H1 (cell line): ENCODE measurements at regions not wholly inside any gene's neighbourhood (a gene's known extent, or its start where the extent isn't known, plus 50 kb on each side); places are given as distances from the start of the nearest gene placed in this dataset.

Experiments used
- CTCF ChIA-PET: fragments of 300-600 bp; sonication (Branson Sonifier 250); formaldehyde crosslinking; loops from one replicate; lab custom pipeline; 2021; ENCODE audit not compliant: partially characterized antibody; lab: Charles Lee
- POLR2A ChIA-PET: fragments of 300-600 bp; sonication (Branson Sonifier 250); formaldehyde crosslinking; loops from one replicate; lab custom pipeline; 2021; ENCODE audit warnings: inconsistent platforms; ENCODE audit not compliant: partially characterized antibody; lab: Charles Lee
- DNase-seq, 2 experiments: peaks; one replicate each; pipeline versions ENCODE4 v3.0.0 to v3.0.0-alpha.2; 2010 to 2022; ENCODE audit warnings: low spot score in 2 of 2, low read depth in 1 of 2, mixed read lengths in 1 of 2
- FAIRE-seq: peaks from 2 replicates; lab custom pipeline; 2011; peaks lifted over from hg19 to GRCh38; lab: Jason Lieb, UNC
- H2AFZ ChIP-seq: 2 replicates; pipeline ENCODE4 v1.8.1; 2012; ENCODE audit warnings: low read length, inconsistent platforms
- H2AK5ac ChIP-seq: 2 replicates; pipeline ENCODE4 v1.6.1; 2013; ENCODE audit warnings: low read depth, low read length
- H2BK120ac ChIP-seq: replicated peaks from 2 replicates; pipeline ENCODE3; 2013; ENCODE audit warnings: low read depth, low read length, inconsistent platforms
- H2BK12ac ChIP-seq: 2 replicates; pipeline ENCODE4 v1.6.1; 2013; ENCODE audit warnings: low read depth, low read length
- H2BK15ac ChIP-seq: 2 replicates; pipeline ENCODE4 v1.6.1; 2013; ENCODE audit warnings: low read length
- H2BK20ac ChIP-seq: 2 replicates; pipeline ENCODE4 v1.6.1; 2013; ENCODE audit warnings: low read length
- H2BK5ac ChIP-seq: 2 replicates; pipeline ENCODE4 v1.6.1; 2013; ENCODE audit warnings: low read depth, low read length
- H3K14ac ChIP-seq: 2 replicates; pipeline ENCODE4 v1.6.1; 2013; ENCODE audit warnings: inconsistent platforms; ENCODE audit not compliant: insufficient read length
- H3K18ac ChIP-seq: 2 replicates; pipeline ENCODE4 v1.6.1; 2013; ENCODE audit warnings: low read length; ENCODE audit errors: extremely low read depth
- H3K23ac ChIP-seq: 2 replicates; pipeline ENCODE4 v1.6.1; 2013; ENCODE audit warnings: inconsistent platforms; ENCODE audit not compliant: insufficient read length
- H3K23me2 ChIP-seq: 2 replicates; pipeline ENCODE4 v1.6.1; 2013; ENCODE audit warnings: low read depth, low read length
- H3K27ac ChIP-seq: 2 replicates; pipeline ENCODE4 v1.6.1; 2011; ENCODE audit warnings: low read depth, low read length, inconsistent platforms
- H3K27me3 ChIP-seq, 4 experiments: replicated peaks in 1 of 4; 1 replicate in 1 of 4; 2 replicates in 3 of 4; pipeline versions ENCODE4 v1.6.1 to v1.8.1; 2011 to 2013; ENCODE audit warnings: low read length in 3 of 4, mild to moderate bottlenecking in 3 of 4, inconsistent platforms in 2 of 4, mixed read lengths in 2 of 4, moderate library complexity in 1 of 4; ENCODE audit not compliant: control insufficient read depth in 3 of 4, insufficient read depth in 3 of 4; ENCODE audit errors: extremely low read depth in 1 of 4
- H3K36me3 ChIP-seq, 4 experiments: 2 replicates each; pipeline versions ENCODE4 v1.6.1 to v1.8.1; 2011 to 2013; ENCODE audit warnings: mild to moderate bottlenecking in 4 of 4, low read length in 3 of 4, moderate library complexity in 2 of 4, control low read depth in 1 of 4, inconsistent platforms in 1 of 4; ENCODE audit not compliant: insufficient read depth in 4 of 4, control insufficient read depth in 2 of 4
- H3K4ac ChIP-seq: replicated peaks from 2 replicates; pipeline ENCODE3; 2013; ENCODE audit warnings: low read length, low read depth, mixed read lengths, inconsistent platforms; ENCODE audit not compliant: insufficient read length
- H3K4me1 ChIP-seq, 4 experiments: replicated peaks in 1 of 4; 1 replicate in 1 of 4; 2 replicates in 3 of 4; pipeline versions ENCODE4 v1.6.1 to v1.8.1; 2011 to 2013; ENCODE audit warnings: low read length in 3 of 4, inconsistent platforms in 2 of 4, mixed read lengths in 1 of 4; ENCODE audit not compliant: insufficient read depth in 4 of 4, control insufficient read depth in 3 of 4
- H3K4me2 ChIP-seq, 2 experiments: 2 replicates each; pipeline versions ENCODE4 v1.6.1 to v1.8.1; 2011 to 2013; ENCODE audit warnings: low read depth in 2 of 2, low read length in 2 of 2, control low read depth in 1 of 2, inconsistent platforms in 1 of 2, mild to moderate bottlenecking in 1 of 2; ENCODE audit not compliant: insufficient read depth in 1 of 2
- H3K4me3 ChIP-seq, 4 experiments: fragments of 200-600, 300-600 bp in 1 of 4; sonication (generic), shearing (Covaris generic), sonication (Bioruptor Twin) in 1 of 4; 2 replicates each; pipeline versions ENCODE4 v1.5.1 to v1.8.1; 2011 to 2016; ENCODE audit warnings: low read length in 4 of 4, low read depth in 3 of 4, control low read depth in 2 of 4, inconsistent platforms in 2 of 4, mild to moderate bottlenecking in 2 of 4, mixed read lengths in 1 of 4, moderate library complexity in 1 of 4; ENCODE audit not compliant: insufficient read depth in 2 of 4; ENCODE audit errors: extremely low read depth in 1 of 4
- H3K56ac ChIP-seq: replicated peaks from 2 replicates; pipeline ENCODE3; 2013; ENCODE audit warnings: low read depth, mild to moderate bottlenecking, mixed read lengths, low read length, inconsistent platforms; ENCODE audit not compliant: insufficient read length
- H3K79me1 ChIP-seq: 2 replicates; pipeline ENCODE4 v1.6.1; 2013; ENCODE audit warnings: low read depth, low read length, control low read depth
- H3K79me2 ChIP-seq, 2 experiments: 2 replicates each; pipeline versions ENCODE4 v1.6.1 to v1.8.1; 2012 to 2013; ENCODE audit warnings: low read length in 2 of 2, mild to moderate bottlenecking in 2 of 2, inconsistent platforms in 1 of 2; ENCODE audit not compliant: insufficient read depth in 2 of 2, control insufficient read depth in 1 of 2
- H3K9ac ChIP-seq, 4 experiments: replicated peaks in 1 of 4; 1 replicate in 1 of 4; 2 replicates in 3 of 4; pipeline versions ENCODE4 v1.6.1 to v1.8.1; 2011 to 2013; ENCODE audit warnings: low read depth in 3 of 4, low read length in 3 of 4, control low read depth in 2 of 4, mild to moderate bottlenecking in 2 of 4, moderate library complexity in 2 of 4, inconsistent platforms in 1 of 4; ENCODE audit errors: extremely low read depth in 1 of 4
- H3K9me3 ChIP-seq, 2 experiments: 2 replicates each; pipeline versions ENCODE4 v1.6.1 to v1.8.1; 2012 to 2013; ENCODE audit warnings: mild to moderate bottlenecking in 2 of 2, moderate library complexity in 2 of 2, control low read depth in 1 of 2, inconsistent platforms in 1 of 2, low read depth in 1 of 2, low read length in 1 of 2, mixed read lengths in 1 of 2; ENCODE audit not compliant: insufficient read depth in 2 of 2
- H4K20me1 ChIP-seq, 2 experiments: replicated peaks in 1 of 2; 2 replicates each; pipeline versions ENCODE3 to v1.8.1; 2011 to 2013; ENCODE audit warnings: inconsistent platforms in 2 of 2, low read length in 2 of 2, mild to moderate bottlenecking in 1 of 2; ENCODE audit not compliant: insufficient read depth in 2 of 2, control insufficient read depth in 1 of 2
- H4K5ac ChIP-seq: 2 replicates; pipeline ENCODE4 v1.6.1; 2013; ENCODE audit warnings: low read length, low read depth, mixed read lengths, inconsistent platforms; ENCODE audit not compliant: insufficient read length
- H4K8ac ChIP-seq: 2 replicates; pipeline ENCODE4 v1.8.0; 2013; ENCODE audit warnings: mild to moderate bottlenecking, moderate library complexity, low read length, inconsistent platforms; ENCODE audit not compliant: insufficient read depth; ENCODE audit errors: extremely low read depth
- H4K91ac ChIP-seq: replicated peaks from 2 replicates; pipeline ENCODE3; 2013; ENCODE audit warnings: low read length, mixed read lengths, inconsistent platforms; ENCODE audit not compliant: insufficient read length
- CREB1 ChIP-seq: IDR thresholded peaks from 2 replicates; pipeline ENCODE4 v1.6.1; 2012; ENCODE audit warnings: inconsistent platforms
- EZH2 ChIP-seq: fragments of 200-600 bp; sonication (generic); IDR thresholded peaks from 2 replicates; pipeline ENCODE4 v1.7.1; 2012; ENCODE audit warnings: low read depth, mild to moderate bottlenecking, moderate library complexity, low read length, inconsistent platforms; ENCODE audit not compliant: severe bottlenecking
- KDM4A ChIP-seq: IDR thresholded peaks from one replicate; pipeline ENCODE4 v1.7.1; 2012; ENCODE audit warnings: low read depth, mild to moderate bottlenecking, moderate library complexity, low read length, inconsistent platforms; ENCODE audit not compliant: severe bottlenecking
- NANOG ChIP-seq: IDR thresholded peaks from 2 replicates; pipeline ENCODE4 v1.6.1; 2011; ENCODE audit warnings: low read length, low read depth, mild to moderate bottlenecking, inconsistent platforms; ENCODE audit not compliant: insufficient read depth, poor library complexity, severe bottlenecking
- NRF1 ChIP-seq: IDR thresholded peaks from 2 replicates; pipeline ENCODE4 v1.6.1; 2011; ENCODE audit warnings: mild to moderate bottlenecking, low read depth, low read length, improper control_type of control experiment
- RFX5 ChIP-seq: IDR thresholded peaks from 2 replicates; pipeline ENCODE4 v1.6.1; 2011; ENCODE audit warnings: low read depth, low read length, improper control_type of control experiment, borderline replicate concordance
- RXRA ChIP-seq: IDR thresholded peaks from 2 replicates; pipeline ENCODE4 v1.6.1; 2011; ENCODE audit warnings: low read depth, mild to moderate bottlenecking, low read length, moderate library complexity; ENCODE audit not compliant: insufficient read depth
- SUZ12 ChIP-seq: fragments of 200-600 bp; sonication (generic); IDR thresholded peaks from 2 replicates; pipeline ENCODE4 v1.6.1; 2012; ENCODE audit warnings: mild to moderate bottlenecking, inconsistent platforms, low read length, moderate library complexity, mixed read lengths
- TAF7 ChIP-seq: optimal IDR thresholded peaks from 2 replicates; pipeline ENCODE3; 2011; ENCODE audit warnings: low read depth, mild to moderate bottlenecking, inconsistent platforms, low read length, moderate library complexity, borderline replicate concordance
- TCF12 ChIP-seq: IDR thresholded peaks from 2 replicates; pipeline ENCODE4 v1.6.1; 2011; ENCODE audit warnings: low read depth, mild to moderate bottlenecking, low read length
- WGBS, 2 experiments: shearing (Covaris generic) in 1 of 2; methylation state at CpG; one replicate each; pipeline versions ENCODE4 v1.1.6 to v1.1.7; 2013 to 2015; ENCODE audit warnings: low lambda C conversion rate in 2 of 2, mixed read lengths in 2 of 2, inconsistent platforms in 1 of 2, low coverage in 1 of 2, missing lambda C conversion rate in 1 of 2; ENCODE audit not compliant: insufficient replicate concordance in 2 of 2, insufficient coverage in 1 of 2, insufficient read length in 1 of 2; ENCODE audit errors: extremely low coverage in 1 of 2, missing lambda C conversion rate in 1 of 2; 5-methylcytosine and 5-hydroxymethylcytosine counted together
- TF ChIP-seq, protein P1 (sequence below): IDR thresholded peaks from 2 replicates; pipeline ENCODE4 v1.6.1; 2012; ENCODE audit warnings: inconsistent platforms
- TF ChIP-seq, protein P2 (sequence below), 3 experiments: IDR thresholded peaks; 1 replicate in 2 of 3; 2 replicates in 1 of 3; pipeline versions ENCODE4 v1.5.1 to v1.6.1; 2011; ENCODE audit warnings: low read length in 3 of 3, mild to moderate bottlenecking in 3 of 3, inconsistent platforms in 2 of 3, low read depth in 1 of 3, moderate library complexity in 1 of 3; ENCODE audit not compliant: insufficient read depth in 1 of 3; ENCODE audit errors: control extremely low read depth in 1 of 3

DNA sequence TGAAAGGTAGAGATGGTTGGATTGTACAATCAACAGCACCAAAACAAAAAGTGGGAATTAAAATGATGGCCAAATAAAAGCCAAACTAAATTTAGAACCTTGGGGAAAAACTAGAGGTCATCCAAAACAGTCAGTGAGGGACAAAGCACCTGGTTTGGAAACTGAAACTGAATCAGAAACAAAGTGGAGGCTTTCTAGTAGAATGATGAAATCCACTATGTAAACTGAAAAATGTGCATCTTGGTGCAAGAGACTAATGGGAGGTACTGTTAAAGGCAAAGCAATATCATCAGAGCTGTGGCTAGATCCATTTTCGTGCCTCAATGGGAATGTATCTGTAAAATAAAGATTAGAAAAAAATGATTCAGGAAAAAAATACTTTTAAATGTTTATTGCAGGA lies 380.0 kb upstream of the GJE1 start:
- Histone ChIP-seq H3K9me3 (no peaks in the 10 kb centered on the region), H2BK15ac (no peak overlapping the region), H3K36me3 (no peaks in the 10 kb centered on the region), H3K18ac (no peak overlapping the region), H2BK5ac (no peak overlapping the region), H3K4me1 (no peaks in the 10 kb centered on the region), H3K4me2 (no peak overlapping the region), H3K23me2 (no peaks in the 10 kb centered on the region), H3K4ac (no peak overlapping the region), H4K91ac (no peak overlapping the region), H2AFZ (no peak overlapping the region), H3K9ac (no peak overlapping the region), H2BK20ac (no peak overlapping the region), H4K5ac (no peak overlapping the region), H2BK120ac (no peak overlapping the region), H2AK5ac (no peak overlapping the region), H3K56ac (no peak overlapping the region), H3K27me3 (no peaks in the 10 kb centered on the region), H3K14ac (no peak overlapping the region), H3K4me3 (no peak overlapping the region), H4K20me1 (no peaks in the 10 kb centered on the region), H3K79me2 (no peaks in the 10 kb centered on the region), H4K8ac (no peak overlapping the region), H3K23ac (no peak overlapping the region), H3K27ac (no peak overlapping the region), H2BK12ac (no peak overlapping the region), H3K79me1 (no peaks in the 10 kb centered on the region)
- CTCF ChIA-PET: no interaction called here
- no peak for DNase-seq
- WGBS, 2 experiments: 96% methylated on average over 1 of the region's 1 CpG; no CpG with 5 or more reads in 1 of the 2 experiments
- POLR2A ChIA-PET: no interaction called here
- FAIRE-seq: no peak
- TF ChIP-seq EZH2 (no peak), NRF1 (no peak), RXRA (no peak), CREB1 (no peak), NANOG (no peak), TCF12 (no peak), TAF7 (no peak), SUZ12 (no peak), KDM4A (no peak), RFX5 (no peak)
- TF ChIP-seq, protein P1, sequence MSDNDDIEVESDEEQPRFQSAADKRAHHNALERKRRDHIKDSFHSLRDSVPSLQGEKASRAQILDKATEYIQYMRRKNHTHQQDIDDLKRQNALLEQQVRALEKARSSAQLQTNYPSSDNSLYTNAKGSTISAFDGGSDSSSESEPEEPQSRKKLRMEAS: no peak
- TF ChIP-seq, protein P2, sequence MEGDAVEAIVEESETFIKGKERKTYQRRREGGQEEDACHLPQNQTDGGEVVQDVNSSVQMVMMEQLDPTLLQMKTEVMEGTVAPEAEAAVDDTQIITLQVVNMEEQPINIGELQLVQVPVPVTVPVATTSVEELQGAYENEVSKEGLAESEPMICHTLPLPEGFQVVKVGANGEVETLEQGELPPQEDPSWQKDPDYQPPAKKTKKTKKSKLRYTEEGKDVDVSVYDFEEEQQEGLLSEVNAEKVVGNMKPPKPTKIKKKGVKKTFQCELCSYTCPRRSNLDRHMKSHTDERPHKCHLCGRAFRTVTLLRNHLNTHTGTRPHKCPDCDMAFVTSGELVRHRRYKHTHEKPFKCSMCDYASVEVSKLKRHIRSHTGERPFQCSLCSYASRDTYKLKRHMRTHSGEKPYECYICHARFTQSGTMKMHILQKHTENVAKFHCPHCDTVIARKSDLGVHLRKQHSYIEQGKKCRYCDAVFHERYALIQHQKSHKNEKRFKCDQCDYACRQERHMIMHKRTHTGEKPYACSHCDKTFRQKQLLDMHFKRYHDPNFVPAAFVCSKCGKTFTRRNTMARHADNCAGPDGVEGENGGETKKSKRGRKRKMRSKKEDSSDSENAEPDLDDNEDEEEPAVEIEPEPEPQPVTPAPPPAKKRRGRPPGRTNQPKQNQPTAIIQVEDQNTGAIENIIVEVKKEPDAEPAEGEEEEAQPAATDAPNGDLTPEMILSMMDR (IDR thresholded peaks at IDR 0.05; ENCODE audit: control extremely low read depth in 1 of 3, insufficient read depth in 1 of 3, low read depth in 1 of 3, low read length in 3 of 3): no peak
